HG02885 (cell line): ENCODE measurements at regions not wholly inside any gene's neighbourhood (a gene's known extent, or its start where the extent isn't known, plus 50 kb on each side); places are given as distances from the start of the nearest gene placed in this dataset.

ENCODE experiments used
- ATAC-seq: cut with Tn5 transposase; IDR thresholded peaks from one replicate; pipeline ENCODE4 v1.9.1; 2021; ENCODE audit warnings: mild to moderate bottlenecking; ENCODE audit not compliant: unreplicated experiment, poor library complexity

GRCh38 chr3:168219530-168219929 is 123.8 kb upstream of the GOLIM4 start:
- no peak for ATAC-seq

DNA sequence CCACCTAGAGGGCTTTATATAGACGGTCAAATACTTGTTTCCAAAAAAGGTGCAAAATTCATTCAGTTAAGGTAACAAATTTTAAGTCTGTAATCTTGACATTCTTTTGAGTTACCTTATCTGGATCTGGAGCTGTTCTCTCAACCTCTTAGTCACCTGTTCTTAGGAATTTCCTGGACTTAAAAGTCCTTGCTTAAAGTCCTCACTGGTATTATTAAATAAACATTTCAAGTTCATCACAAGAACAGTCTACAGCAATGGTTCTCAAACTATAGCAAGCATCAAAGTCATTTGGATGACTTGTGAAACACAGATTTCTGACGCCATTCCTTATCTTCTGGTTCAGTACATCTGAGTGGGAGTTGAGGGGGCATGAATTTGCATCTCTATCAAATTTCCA is 122.9 kb upstream of the GOLIM4 start:
- ATAC-seq: no peak

- no peak for ATAC-seq
Observed at GRCh38 chr3:168216851-168217250, 121.1 kb upstream of the GOLIM4 start.

DNA sequence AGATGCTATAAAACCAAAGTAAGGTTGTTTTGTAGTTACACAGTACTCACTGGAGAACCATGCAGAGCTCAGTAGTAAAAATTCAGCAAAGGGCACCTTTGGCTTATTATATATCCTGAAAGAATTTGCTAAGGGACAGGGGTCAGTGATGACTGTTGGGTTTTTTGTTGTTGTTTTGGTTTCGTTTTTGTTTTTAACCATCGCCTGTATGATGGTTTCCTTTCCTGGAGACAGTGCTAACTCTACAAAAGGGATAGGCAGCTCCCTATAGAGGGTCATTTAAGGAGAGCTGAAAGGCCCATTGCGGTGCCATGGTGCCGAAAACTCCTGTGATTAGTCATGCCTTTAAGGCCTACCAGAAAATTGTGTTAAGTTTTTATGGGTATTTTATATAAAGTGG is 118.2 kb upstream of the GOLIM4 start:
- ATAC-seq: peak; percentile 87

- ATAC-seq: no peak
Observed at GRCh38 chr3:168212664-168213285, 117.1 kb upstream of the GOLIM4 start.

- ATAC-seq: no peak
Observed at GRCh38 chr3:168205451-168205850, 109.7 kb upstream of the GOLIM4 start.

DNA sequence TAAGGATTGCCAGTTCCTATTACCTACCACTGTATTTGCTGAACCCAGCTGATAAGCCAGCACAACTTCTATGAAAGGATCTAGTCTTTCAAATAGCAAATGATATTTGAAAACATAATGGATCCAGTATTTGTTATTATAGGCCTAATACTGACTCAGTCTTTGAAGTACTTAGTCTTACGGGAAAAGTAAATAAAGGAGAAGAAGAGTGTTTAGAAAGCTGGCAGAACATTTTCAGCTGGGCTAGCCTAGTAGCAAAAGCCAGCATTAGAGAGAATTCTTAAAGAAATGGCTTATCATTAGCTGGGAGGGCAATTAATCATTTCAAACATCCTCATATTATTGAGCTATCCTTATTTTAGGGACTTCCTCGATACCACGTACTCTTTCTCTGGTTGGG is 101.4 kb upstream of the GOLIM4 start:
- ATAC-seq: no peak

- no peak for ATAC-seq
Observed at GRCh38 chr3:168191856-168192255, 96.1 kb upstream of the GOLIM4 start.

- no peak for ATAC-seq
Observed at GRCh38 chr3:168187233-168187632, 91.5 kb upstream of the GOLIM4 start.

GRCh38 chr3:168186293-168186983 is 90.7 kb upstream of the GOLIM4 start:
- ATAC-seq: no peak

DNA sequence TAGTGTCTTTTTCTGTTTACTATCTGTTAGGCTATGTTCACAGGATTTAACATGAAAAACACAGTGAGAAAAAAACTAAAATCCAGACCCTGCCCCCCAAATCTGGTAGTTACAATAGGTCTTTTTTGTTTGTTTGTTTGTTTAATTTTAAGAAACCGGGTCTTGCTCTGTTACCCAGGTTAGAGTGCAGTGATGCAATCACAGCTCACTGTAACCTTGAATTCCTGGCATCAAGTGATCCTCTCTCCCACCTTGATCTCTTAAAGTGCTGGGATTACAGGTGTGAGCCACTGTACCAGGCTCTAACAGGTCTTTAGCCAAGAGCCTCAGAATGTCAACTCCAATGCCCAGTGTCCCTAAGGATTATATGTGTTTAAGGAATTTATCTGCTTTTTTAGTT is 88.0 kb upstream of the GOLIM4 start:
- ATAC-seq: no peak

- no peak for ATAC-seq
Observed at GRCh38 chr3:168168743-168169142, 73.0 kb upstream of the GOLIM4 start.

- ATAC-seq: peak; percentile 73
Observed at GRCh38 chr3:168165390-168166269, 69.9 kb upstream of the GOLIM4 start.

GRCh38 chr3:168162172-168162571 is 66.4 kb upstream of the GOLIM4 start:
- ATAC-seq: no peak

- ATAC-seq: no peak
Observed at GRCh38 chr3:168161696-168162095, 66.0 kb upstream of the GOLIM4 start.

GRCh38 chr3:168157903-168158302 is 62.2 kb upstream of the GOLIM4 start:
- no peak for ATAC-seq

GRCh38 chr3:168157099-168157700 is 61.5 kb upstream of the GOLIM4 start:
- ATAC-seq: no peak

DNA sequence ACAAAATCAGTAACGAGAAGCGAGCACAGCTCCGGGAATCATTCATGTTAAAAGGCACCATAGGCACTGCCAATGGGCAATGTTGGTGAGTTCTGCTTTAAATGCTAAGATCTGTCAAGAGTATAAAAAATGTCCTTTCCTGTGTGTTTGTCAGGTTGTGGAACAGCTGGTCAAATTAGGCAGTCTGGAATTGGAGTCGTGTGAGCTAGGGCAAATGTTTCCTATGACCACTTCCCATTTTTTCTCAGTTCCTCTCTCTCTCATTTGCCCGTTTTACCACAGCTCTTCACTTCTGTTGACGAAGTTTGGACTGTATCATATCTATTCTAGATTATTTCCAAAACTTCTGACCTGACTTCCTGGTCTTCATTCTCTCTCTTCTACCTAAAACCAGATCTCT is 60.8 kb upstream of the GOLIM4 start:
- no peak for ATAC-seq

DNA sequence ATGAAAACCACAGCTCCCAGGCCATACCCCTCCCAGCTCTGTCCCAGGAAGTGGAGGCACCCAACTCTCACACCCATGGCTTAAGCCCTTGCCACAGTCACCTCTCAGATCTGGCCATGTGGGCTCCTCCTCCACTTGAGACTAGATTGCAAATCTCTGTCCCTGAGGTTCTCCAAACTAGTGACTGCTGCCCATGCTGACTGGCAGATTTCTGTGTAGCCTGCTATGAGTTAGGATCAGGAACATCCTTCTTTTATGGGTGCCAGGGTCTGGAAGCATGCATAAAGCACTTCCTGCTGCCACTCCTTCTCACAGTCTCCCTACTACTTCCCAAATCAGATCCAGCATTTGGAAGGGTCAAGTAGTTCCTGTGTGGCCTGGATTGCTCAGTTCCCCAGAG is 59.6 kb upstream of the GOLIM4 start:
- no peak for ATAC-seq

- no peak for ATAC-seq
Observed at GRCh38 chr3:168154089-168154488, 58.4 kb upstream of the GOLIM4 start.

DNA sequence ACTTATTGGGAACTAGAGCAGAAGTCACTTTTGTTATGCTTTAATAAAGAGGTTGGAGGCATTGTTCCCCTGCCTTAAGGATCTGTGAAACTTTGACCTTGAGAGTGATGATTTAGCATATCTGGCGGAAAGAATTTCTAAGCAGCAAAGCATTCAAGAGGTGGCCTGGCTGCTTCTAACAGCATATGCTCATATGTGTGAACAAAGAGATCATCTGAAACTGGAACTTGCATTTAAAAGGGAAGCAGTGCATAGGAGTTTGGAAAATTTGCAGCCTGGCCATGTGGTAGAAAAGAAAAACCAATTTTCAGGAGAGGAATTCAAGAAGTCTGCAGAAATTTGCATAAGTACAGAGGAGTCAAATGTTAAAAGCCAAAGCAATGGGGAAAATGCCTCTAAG is 56.4 kb upstream of the GOLIM4 start:
- ATAC-seq: no peak
